K562 (cell line): ENCODE measurements at regions not wholly inside any gene's neighbourhood (a gene's known extent, or its start where the extent isn't known, plus 50 kb on each side); places are given as distances from the start of the nearest gene placed in this dataset.

Experiments
- ARNT ChIP-seq, 2 experiments: fragments of 450-650 bp; IDR thresholded peaks; 2 replicates each; pipeline ENCODE4 v1.6.1; 2016; ENCODE audit warnings: mild to moderate bottlenecking in 1 of 2
- ASH1L ChIP-seq: fragments of 450-650 bp; IDR thresholded peaks from 2 replicates; pipeline ENCODE4 v1.6.1; 2018; ENCODE audit warnings: borderline replicate concordance, mild to moderate bottlenecking, low read depth; ENCODE audit not compliant: partially characterized antibody
- MYC ChIP-seq, 2 experiments: fragments of 250-450 bp in 1 of 2; sonication (Bioruptor Pico) in 1 of 2; IDR thresholded peaks; 2 replicates each; pipeline versions ENCODE4 v1.5.1 to v1.6.1; 2012 to 2021; ENCODE audit warnings: low read depth in 2 of 2, borderline replicate concordance in 1 of 2, improper control_type of control experiment in 1 of 2, low read length in 1 of 2, mild to moderate bottlenecking in 1 of 2, moderate library complexity in 1 of 2
- SREBF1 ChIP-seq: fragments of 150-350 bp; IDR thresholded peaks from 2 replicates; pipeline ENCODE4 v1.6.1; 2014; ENCODE audit warnings: antibody characterized with exemption, low read depth, low read length, borderline replicate concordance
- ZNF212 ChIP-seq: fragments of 450-650 bp; formaldehyde crosslinking; IDR thresholded peaks from 2 replicates; pipeline ENCODE4 v1.4.0; 2020; ENCODE audit warnings: mild to moderate bottlenecking
- ZNF263 ChIP-seq: sonication (generic); formaldehyde crosslinking; IDR thresholded peaks from 2 replicates; pipeline ENCODE4 v1.8.0; 2022; ENCODE audit warnings: mild to moderate bottlenecking, missing genetic modification reagents, borderline replicate concordance
- TF ChIP-seq, protein P1 (sequence below): fragments of 250-450 bp; sonication (Bioruptor Pico); IDR thresholded peaks from 2 replicates; pipeline ENCODE4 v1.4.0; 2020
- TF ChIP-seq, protein P2 (sequence below): fragments of 450-650 bp; IDR thresholded peaks from 2 replicates; pipeline ENCODE4 v1.6.1; 2017; ENCODE audit warnings: antibody characterized with exemption, mild to moderate bottlenecking
- TF ChIP-seq, protein P3 (sequence below): fragments of 250-450 bp; sonication (Bioruptor Pico); IDR thresholded peaks from 2 replicates; pipeline ENCODE4 v1.5.0; 2021
- TF ChIP-seq, protein P4 (sequence below), 2 experiments: fragments of 450-650 bp; IDR thresholded peaks; 2 replicates each; pipeline ENCODE4 v1.6.1; 2018; ENCODE audit warnings: mild to moderate bottlenecking in 2 of 2, low read depth in 1 of 2; ENCODE audit not compliant: partially characterized antibody in 2 of 2

DNA sequence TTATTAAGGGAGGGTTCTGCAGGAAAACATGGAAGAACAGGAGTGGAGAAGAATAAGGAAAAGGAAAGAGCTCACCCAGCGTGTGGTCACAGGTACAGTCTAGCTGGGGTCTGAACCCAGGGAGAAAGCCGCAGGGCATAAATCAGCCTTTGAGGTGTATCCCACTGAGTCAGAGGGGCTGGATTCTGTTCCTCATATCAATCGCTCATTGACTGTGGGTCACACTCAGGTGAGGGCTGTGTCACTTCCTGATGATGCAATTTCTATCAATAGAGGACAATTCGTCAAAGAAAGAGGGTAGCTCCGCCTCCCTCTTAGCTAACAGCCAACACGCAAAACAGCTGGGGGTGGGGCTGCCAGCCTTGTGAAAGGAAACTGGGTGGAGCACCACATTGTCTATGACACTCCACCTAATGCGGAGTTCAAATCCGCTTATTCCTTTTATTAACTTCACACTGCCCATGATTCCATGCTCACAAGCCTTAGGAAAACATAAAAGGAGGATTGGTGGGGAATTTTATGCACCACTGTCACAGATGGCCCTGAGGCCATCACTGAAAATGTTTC is 176.2 kb downstream of the ICE1 start (continued):
- TF ChIP-seq, protein P1, sequence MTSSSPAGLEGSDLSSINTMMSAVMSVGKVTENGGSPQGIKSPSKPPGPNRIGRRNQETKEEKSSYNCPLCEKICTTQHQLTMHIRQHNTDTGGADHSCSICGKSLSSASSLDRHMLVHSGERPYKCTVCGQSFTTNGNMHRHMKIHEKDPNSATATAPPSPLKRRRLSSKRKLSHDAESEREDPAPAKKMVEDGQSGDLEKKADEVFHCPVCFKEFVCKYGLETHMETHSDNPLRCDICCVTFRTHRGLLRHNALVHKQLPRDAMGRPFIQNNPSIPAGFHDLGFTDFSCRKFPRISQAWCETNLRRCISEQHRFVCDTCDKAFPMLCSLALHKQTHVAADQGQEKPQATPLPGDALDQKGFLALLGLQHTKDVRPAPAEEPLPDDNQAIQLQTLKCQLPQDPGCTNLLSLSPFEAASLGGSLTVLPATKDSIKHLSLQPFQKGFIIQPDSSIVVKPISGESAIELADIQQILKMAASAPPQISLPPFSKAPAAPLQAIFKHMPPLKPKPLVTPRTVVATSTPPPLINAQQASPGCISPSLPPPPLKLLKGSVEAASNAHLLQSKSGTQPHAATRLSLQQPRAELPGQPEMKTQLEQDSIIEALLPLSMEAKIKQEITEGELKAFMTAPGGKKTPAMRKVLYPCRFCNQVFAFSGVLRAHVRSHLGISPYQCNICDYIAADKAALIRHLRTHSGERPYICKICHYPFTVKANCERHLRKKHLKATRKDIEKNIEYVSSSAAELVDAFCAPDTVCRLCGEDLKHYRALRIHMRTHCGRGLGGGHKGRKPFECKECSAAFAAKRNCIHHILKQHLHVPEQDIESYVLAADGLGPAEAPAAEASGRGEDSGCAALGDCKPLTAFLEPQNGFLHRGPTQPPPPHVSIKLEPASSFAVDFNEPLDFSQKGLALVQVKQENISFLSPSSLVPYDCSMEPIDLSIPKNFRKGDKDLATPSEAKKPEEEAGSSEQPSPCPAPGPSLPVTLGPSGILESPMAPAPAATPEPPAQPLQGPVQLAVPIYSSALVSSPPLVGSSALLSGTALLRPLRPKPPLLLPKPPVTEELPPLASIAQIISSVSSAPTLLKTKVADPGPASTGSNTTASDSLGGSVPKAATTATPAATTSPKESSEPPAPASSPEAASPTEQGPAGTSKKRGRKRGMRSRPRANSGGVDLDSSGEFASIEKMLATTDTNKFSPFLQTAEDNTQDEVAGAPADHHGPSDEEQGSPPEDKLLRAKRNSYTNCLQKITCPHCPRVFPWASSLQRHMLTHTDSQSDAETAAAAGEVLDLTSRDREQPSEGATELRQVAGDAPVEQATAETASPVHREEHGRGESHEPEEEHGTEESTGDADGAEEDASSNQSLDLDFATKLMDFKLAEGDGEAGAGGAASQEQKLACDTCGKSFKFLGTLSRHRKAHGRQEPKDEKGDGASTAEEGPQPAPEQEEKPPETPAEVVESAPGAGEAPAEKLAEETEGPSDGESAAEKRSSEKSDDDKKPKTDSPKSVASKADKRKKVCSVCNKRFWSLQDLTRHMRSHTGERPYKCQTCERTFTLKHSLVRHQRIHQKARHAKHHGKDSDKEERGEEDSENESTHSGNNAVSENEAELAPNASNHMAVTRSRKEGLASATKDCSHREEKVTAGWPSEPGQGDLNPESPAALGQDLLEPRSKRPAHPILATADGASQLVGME, result 0 out of 2 replicates have a peak, but pooled peaks have one; percentile 8
- TF ChIP-seq ZNF263 (no peak), MYC (IDR thresholded peaks at IDR 0.05; ENCODE audit: low read depth, low read length) (peak; percentile 70; the same call in 1 of the 2 replicates), MYC (CRISPR knock-in tag; IDR thresholded peaks at IDR 0.05; ENCODE audit: borderline replicate concordance, low read depth) (no peak), ARNT (IDR thresholded peaks at IDR 0.05) (no peak), ZNF212 (no peak), ASH1L (no peak), SREBF1 (0 out of 2 replicates have a peak, but pooled peaks have one; percentile 11)
- TF ChIP-seq, protein P2, sequence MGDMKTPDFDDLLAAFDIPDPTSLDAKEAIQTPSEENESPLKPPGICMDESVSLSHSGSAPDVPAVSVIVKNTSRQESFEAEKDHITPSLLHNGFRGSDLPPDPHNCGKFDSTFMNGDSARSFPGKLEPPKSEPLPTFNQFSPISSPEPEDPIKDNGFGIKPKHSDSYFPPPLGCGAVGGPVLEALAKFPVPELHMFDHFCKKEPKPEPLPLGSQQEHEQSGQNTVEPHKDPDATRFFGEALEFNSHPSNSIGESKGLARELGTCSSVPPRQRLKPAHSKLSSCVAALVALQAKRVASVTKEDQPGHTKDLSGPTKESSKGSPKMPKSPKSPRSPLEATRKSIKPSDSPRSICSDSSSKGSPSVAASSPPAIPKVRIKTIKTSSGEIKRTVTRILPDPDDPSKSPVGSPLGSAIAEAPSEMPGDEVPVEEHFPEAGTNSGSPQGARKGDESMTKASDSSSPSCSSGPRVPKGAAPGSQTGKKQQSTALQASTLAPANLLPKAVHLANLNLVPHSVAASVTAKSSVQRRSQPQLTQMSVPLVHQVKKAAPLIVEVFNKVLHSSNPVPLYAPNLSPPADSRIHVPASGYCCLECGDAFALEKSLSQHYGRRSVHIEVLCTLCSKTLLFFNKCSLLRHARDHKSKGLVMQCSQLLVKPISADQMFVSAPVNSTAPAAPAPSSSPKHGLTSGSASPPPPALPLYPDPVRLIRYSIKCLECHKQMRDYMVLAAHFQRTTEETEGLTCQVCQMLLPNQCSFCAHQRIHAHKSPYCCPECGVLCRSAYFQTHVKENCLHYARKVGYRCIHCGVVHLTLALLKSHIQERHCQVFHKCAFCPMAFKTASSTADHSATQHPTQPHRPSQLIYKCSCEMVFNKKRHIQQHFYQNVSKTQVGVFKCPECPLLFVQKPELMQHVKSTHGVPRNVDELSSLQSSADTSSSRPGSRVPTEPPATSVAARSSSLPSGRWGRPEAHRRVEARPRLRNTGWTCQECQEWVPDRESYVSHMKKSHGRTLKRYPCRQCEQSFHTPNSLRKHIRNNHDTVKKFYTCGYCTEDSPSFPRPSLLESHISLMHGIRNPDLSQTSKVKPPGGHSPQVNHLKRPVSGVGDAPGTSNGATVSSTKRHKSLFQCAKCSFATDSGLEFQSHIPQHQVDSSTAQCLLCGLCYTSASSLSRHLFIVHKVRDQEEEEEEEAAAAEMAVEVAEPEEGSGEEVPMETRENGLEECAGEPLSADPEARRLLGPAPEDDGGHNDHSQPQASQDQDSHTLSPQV, result no peak
- TF ChIP-seq, protein P3, sequence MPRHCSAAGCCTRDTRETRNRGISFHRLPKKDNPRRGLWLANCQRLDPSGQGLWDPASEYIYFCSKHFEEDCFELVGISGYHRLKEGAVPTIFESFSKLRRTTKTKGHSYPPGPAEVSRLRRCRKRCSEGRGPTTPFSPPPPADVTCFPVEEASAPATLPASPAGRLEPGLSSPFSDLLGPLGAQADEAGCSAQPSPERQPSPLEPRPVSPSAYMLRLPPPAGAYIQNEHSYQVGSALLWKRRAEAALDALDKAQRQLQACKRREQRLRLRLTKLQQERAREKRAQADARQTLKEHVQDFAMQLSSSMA (CRISPR knock-in tag), result no peak
- TF ChIP-seq, protein P4, sequence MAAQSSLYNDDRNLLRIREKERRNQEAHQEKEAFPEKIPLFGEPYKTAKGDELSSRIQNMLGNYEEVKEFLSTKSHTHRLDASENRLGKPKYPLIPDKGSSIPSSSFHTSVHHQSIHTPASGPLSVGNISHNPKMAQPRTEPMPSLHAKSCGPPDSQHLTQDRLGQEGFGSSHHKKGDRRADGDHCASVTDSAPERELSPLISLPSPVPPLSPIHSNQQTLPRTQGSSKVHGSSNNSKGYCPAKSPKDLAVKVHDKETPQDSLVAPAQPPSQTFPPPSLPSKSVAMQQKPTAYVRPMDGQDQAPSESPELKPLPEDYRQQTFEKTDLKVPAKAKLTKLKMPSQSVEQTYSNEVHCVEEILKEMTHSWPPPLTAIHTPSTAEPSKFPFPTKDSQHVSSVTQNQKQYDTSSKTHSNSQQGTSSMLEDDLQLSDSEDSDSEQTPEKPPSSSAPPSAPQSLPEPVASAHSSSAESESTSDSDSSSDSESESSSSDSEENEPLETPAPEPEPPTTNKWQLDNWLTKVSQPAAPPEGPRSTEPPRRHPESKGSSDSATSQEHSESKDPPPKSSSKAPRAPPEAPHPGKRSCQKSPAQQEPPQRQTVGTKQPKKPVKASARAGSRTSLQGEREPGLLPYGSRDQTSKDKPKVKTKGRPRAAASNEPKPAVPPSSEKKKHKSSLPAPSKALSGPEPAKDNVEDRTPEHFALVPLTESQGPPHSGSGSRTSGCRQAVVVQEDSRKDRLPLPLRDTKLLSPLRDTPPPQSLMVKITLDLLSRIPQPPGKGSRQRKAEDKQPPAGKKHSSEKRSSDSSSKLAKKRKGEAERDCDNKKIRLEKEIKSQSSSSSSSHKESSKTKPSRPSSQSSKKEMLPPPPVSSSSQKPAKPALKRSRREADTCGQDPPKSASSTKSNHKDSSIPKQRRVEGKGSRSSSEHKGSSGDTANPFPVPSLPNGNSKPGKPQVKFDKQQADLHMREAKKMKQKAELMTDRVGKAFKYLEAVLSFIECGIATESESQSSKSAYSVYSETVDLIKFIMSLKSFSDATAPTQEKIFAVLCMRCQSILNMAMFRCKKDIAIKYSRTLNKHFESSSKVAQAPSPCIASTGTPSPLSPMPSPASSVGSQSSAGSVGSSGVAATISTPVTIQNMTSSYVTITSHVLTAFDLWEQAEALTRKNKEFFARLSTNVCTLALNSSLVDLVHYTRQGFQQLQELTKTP (IDR thresholded peaks at IDR 0.05; ENCODE audit: low read depth in 1 of 2, partially characterized antibody in 2 of 2), result peak in 1 of 2 experiments; percentile 84
